ENCODE measurements at regions not wholly inside any gene's neighbourhood (a gene's known extent, or its start where the extent isn't known, plus 50 kb on each side); places are given as distances from the start of the nearest gene placed in this dataset.
A peak's percentile ranks its signal among the peaks of the same experiment; 100 is the strongest.

GRCh38 chr1:224513787-224514209, 79.2 kb upstream of the WDR26 start:
- H3K9me2 ChIP-seq (ENCODE audit: insufficient read depth): no peaks in the 10 kb centered on the region
- BruUV-seq (replicated peaks): no TSS peak
- CTCF ChIA-PET: interaction anchor here (1.1 to 4.6 kb wide), 9 partner anchors 29 to 410 kb away, joined by 3 to 24 read pairs (median 4); no protein-coding TSS in a partner anchor

More at GRCh38 chr1:224513787-224514209, 79.2 kb upstream of the WDR26 start:
- no peaks in the 10 kb centered on the region for H3K79me2 ChIP-seq (ENCODE audit: insufficient read depth, low read length)
- H3K9ac ChIP-seq (ENCODE audit: low read length): no peak overlapping the region
- H3K27ac ChIP-seq (ENCODE audit: low read depth, low read length): no peak overlapping the region
- peak; percentile 37 for TF ChIP-seq YY1 (IDR thresholded peaks at IDR 0.05; ENCODE audit: extremely low read depth, insufficient replicate concordance, low read depth, low read length)
- TF ChIP-seq CEBPB (IDR thresholded peaks at IDR 0.05; ENCODE audit: low read depth): no peak
- TF ChIP-seq, protein P1, sequence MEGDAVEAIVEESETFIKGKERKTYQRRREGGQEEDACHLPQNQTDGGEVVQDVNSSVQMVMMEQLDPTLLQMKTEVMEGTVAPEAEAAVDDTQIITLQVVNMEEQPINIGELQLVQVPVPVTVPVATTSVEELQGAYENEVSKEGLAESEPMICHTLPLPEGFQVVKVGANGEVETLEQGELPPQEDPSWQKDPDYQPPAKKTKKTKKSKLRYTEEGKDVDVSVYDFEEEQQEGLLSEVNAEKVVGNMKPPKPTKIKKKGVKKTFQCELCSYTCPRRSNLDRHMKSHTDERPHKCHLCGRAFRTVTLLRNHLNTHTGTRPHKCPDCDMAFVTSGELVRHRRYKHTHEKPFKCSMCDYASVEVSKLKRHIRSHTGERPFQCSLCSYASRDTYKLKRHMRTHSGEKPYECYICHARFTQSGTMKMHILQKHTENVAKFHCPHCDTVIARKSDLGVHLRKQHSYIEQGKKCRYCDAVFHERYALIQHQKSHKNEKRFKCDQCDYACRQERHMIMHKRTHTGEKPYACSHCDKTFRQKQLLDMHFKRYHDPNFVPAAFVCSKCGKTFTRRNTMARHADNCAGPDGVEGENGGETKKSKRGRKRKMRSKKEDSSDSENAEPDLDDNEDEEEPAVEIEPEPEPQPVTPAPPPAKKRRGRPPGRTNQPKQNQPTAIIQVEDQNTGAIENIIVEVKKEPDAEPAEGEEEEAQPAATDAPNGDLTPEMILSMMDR (IDR thresholded peaks at IDR 0.05 in 2 of 3, conservative IDR thresholded peaks at IDR 0.05 in 1 of 3; ENCODE audit: borderline replicate concordance in 1 of 3, insufficient read depth in 1 of 3, low read depth in 2 of 3, low read length in 2 of 3): peak; percentile 84 to 98 (median 94)
- no peak for TF ChIP-seq ZBTB33 (IDR thresholded peaks at IDR 0.05; ENCODE audit: extremely low read depth, insufficient replicate concordance, low read length)
- no peak for TF ChIP-seq ZNF274 (IDR thresholded peaks at IDR 0.05; ENCODE audit: low read depth, low read length)
- TF ChIP-seq CBX3 (IDR thresholded peaks at IDR 0.05; ENCODE audit: low read depth): no peak
- TF ChIP-seq RAD21 (IDR thresholded peaks at IDR 0.05; ENCODE audit: low read depth): peak; percentile 99
- RAD21 ChIA-PET (ENCODE audit: low non-redundant PET in 1 of 2, low total read pairs in 2 of 2, uncharacterized antibody in 2 of 2, unreplicated experiment in 2 of 2): interaction anchor here in 1 of 2 experiments (1.0 to 2.5 kb wide), 2 partner anchors 127 to 409 kb away, joined by 3 to 9 read pairs; no protein-coding TSS in a partner anchor
- ATAC-seq (peak; percentile 100), DNase-seq (ENCODE audit: low read depth, low spot score) (peak; percentile 68)
- H3K4me1 ChIP-seq (ENCODE audit: control insufficient read depth in 1 of 2, insufficient read depth in 2 of 2, low read length in 2 of 2): peaks cover 0 to 5% of the 10 kb centered on the region in 2 experiments; a peak in 1 of 4 replicates
- intact Hi-C loops (cut with micrococcal nuclease): loop anchor here (1.0 to 10.0 kb wide), 5 partner anchors 128 to 1461 kb away; no protein-coding TSS in a partner anchor
- no peaks in the 10 kb centered on the region for H3K36me3 ChIP-seq (ENCODE audit: control insufficient read depth in 1 of 2, insufficient read depth in 2 of 2, low read length in 2 of 2)
- POLR2A ChIA-PET: no interaction called here
- peak overlapping the region; percentile 22 for H3K4me2 ChIP-seq (ENCODE audit: low read length)
- no peaks in the 10 kb centered on the region for H3K9me3 ChIP-seq (ENCODE audit: control insufficient read depth in 1 of 2, insufficient read depth in 1 of 2, low read depth in 1 of 2, low read length in 2 of 2)
- H2AFZ ChIP-seq (ENCODE audit: low read depth, low read length, poor library complexity, severe bottlenecking): peak overlapping the region; percentile 98
- no peaks in the 10 kb centered on the region for H3K27me3 ChIP-seq (ENCODE audit: insufficient read depth, low read length)
- H4K20me1 ChIP-seq (ENCODE audit: insufficient read depth): no peaks in the 10 kb centered on the region
- no peak overlapping the region for H3K4me3 ChIP-seq (replicated peaks in 1 of 2; ENCODE audit: low read depth in 1 of 2, low read length in 2 of 2)
